Activated CD4-positive, alpha-beta T cell treated with anti-CD3 and anti-CD28 coated beads, Interleukin-2, amount 50 U/mL, for 24 hours (primary cell): ENCODE measurements at regions not wholly inside any gene's neighbourhood (a gene's known extent, or its start where the extent isn't known, plus 50 kb on each side); places are given as distances from the start of the nearest gene placed in this dataset.

Experiments
- DNase-seq, 2 donors: peaks; one replicate each; pipeline ENCODE4 v3.0.0-alpha.2; 2020; ENCODE audit warnings: low read depth in 1 of 2, low spot score in 1 of 2

DNA sequence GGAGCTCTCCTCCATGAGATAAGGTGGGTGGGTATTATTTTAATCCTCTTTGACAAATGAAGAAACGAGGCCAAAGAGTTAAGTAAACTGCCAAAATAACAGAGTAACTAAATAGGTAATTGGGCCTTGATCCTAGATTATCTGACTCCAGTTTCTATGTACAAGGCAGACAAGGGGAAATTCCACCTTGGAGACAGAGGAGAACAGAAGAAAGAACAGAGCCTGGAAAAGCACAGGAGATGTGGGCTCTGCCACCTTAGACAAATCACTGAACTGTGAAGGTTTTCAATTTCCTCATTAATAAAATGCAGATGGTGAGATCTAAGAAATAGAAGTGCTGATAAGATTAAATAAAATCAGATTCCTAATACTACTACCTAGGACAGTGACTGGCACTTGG, 310.2 kb upstream of the TLE3 start:
- DNase-seq, result no peak

DNA sequence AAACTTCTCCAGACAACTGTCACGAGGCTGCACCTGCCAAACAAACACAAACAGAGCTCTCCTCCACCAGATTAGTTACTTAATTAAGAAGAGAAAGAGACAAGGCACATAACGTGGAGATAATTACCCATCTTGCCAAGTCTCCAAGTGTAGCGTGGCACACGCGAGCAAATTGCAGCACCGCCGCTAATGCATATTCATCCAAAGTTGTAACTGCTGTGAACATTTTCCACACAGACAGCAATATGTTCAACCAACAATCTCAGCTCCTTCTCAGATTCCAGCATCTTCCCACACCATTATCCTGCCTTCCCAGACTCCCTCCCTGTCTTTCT, 309.6 kb upstream of the TLE3 start:
- DNase-seq, result no peak

DNA sequence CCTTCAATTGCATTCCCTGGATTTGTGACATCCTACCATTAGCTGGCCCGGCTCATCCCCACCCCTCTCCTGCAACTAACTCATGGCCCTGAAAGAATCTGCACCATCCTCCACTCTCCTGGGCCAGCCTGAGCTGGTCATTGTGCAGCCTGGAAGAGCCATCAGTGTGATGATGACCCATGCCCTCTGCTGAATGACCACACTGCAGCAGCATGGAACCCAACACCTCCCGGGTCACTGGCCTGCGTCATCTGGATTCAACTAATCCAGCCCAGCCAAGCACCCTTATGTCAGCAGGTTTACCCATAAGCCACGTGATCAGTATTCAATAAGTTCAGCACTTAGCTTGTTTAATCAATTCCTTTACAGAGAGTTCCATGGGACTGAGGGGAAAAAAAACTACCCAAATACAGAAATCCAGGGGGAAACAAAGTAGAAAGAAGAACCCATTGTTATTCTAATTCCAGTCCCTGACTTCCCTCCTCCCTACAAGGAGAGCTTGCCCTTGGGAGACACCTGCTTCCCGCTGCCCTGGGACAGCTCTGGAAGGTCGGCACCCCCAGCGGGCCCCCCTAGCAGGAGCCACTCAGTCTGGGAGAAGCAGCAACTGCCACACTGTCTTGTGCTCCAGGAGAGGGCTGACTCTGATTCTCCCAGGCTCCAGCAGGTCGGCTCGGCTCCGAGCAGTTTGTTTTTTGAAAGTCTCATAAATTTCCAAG, 309.1 kb upstream of the TLE3 start:
- no peak for DNase-seq

DNA sequence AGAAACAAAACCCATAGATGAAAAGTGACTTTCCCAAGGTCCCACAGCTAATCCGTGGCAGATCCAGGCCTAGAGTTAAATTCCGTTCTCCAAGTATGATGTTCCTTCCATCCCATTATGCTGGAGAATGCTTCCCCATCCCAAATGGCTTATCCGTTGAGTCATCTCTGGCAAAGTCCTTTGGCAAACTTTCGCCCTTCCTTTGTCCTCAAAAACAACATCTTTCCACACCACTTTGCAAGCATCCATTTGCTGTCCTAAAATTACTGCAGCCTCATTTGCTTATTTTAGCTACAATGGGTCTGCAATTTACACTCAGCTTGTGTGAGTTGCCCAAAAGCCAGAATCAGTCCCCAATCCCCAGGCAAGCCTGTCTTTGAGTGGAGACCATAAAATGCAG, 304.0 kb upstream of the TLE3 start:
- DNase-seq, result no peak

DNA sequence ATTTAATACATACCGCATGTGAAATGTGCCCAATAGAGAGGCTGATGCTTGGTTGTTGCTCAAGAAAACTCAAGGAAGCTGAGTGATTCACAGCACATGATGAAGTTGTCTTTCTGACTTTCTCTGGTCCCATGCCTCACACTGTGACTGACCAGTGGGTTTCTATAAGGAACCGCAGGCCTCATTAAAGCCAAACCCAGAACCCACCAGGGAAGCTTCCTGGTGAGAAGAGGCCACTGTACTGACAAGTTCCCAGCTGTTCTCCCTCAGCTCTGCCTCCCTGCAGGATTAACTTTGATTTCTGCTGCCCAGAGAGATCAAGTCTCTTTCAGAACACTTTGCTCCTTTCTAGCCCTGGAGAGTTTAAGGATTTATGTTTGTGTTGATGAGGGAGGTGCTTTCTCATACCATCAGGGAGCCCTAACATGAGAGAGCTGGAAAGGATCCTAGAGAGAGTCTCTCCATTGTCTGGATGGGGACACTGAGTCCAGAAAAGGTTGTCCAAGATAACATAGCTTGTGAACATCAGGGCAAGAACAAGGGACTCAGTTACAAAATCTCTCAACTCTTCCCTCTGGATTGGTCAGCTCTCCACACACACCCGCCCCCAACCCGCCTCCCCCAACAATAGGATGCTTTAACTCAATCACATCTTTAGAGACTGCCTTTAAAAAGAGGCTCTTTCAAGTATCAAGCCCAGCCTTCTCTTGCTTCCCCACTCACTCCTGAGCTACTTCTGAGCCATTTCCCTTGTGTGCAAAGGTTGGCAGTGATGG, 303.2 kb upstream of the TLE3 start:
- DNase-seq, result no peak

DNA sequence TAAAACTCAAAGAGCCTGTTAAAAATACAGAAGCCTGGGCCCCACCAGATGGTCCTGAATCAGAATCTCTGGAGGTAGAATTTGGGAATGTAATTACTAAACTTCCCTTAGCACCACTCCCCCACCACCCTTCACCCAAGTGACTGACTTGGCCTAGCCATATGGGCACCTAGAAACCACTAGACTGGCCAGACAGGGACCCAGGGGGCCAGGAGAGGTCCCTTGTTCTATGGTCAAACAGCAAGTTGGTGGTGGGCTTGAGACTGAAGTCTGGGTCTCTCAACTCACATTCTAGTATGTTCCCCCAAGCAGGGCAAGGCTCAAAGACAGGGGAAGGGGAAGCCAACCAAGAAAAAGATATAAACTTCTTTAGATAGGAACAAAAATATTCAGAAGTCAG, 301.5 kb upstream of the TLE3 start:
- DNase-seq, result no peak

DNA sequence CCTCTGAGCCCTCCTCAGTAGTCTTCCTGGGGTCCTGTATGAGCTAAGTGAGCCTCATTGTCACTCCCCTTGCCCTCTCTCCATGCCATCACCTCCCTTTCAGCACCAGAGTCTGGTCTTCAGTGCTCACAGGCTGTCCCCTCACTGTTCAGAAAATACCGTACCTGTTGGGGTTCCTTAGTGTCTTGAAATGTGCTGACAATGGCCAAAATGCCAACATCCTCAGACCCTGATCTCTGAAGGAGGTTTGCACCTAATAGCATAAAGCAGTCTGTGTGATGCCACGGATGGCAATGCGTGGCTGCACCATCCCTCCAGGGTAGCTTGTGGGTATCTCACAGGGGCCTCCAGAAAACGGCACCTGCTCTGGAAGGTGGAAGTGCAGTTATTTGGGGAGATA, 301.0 kb upstream of the TLE3 start:
- DNase-seq, result no peak

DNA sequence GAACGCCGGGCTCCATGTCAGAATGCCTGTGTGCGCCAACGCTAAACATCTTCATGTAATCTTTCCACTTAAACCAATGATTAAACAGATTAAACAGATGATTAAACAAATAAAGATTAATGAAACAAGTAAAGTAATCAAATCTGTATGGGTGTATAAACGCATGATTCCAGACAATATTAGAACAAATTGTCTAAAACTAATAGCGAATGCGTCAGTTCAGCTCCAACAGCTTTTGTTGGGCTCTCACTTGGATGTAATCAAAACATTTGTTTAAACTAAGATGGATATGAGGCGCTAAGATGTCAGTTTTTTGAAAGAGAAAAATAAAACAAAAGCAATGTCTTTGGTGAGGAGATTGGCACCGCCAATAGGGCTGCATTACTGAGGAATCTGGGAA, 299.1 kb upstream of the TLE3 start:
- no peak for DNase-seq

DNA sequence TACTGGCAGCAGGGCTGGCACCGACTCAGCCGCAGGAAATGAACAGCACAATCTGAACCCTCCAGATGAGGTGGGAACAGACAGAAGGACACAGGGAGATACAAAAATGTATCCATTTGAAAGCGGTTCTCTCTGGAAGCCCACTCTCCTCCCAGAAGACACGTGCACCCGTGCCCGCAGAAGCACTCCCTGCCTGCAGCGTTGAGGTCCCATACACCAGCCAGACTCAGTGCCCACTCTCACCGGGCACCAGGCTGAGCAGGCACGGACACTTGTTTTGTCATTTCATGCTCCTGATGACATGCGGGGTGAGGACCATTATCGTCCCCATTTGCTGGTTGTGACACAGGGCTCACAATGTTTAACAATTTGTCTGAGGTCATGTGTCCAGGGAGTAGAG, 297.4 kb upstream of the TLE3 start:
- no peak for DNase-seq

DNA sequence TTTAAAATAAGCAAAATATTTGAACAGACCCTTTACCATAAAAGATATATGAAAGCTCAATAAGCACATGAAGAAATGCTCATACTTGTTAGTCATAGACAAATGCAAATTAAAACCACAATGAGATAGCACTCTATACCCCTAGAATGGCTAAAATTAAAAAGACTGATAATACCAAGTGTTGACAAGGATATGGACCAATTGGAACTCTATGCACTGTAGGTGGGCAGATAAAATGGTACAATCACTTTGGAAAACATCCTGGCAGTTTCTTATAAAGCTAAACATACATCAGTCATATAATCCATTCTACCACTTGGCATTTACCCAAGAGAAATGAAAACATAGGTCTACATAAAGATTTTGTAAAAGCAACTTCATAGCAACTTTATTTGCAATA, 293.0 kb upstream of the TLE3 start:
- DNase-seq, result no peak

DNA sequence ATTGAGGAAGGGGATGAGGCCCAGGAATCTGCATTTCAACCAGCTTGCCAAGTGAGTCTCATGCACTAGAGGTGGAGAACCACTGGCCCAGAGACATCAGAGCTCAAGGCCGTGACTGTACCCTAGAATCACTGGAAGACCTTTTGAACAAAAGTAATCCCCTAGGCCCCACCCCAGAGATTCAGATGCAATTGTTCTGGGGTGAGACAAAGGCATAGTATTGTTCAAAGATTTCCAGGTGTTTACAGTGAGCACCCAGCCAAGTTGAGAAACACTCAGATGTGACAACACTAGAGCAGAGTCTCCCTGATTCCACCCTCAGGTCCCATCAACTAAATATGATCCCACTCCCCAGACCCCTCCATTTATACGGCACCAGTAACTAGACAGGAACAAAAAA, 290.3 kb upstream of the TLE3 start:
- DNase-seq, result no peak

DNA sequence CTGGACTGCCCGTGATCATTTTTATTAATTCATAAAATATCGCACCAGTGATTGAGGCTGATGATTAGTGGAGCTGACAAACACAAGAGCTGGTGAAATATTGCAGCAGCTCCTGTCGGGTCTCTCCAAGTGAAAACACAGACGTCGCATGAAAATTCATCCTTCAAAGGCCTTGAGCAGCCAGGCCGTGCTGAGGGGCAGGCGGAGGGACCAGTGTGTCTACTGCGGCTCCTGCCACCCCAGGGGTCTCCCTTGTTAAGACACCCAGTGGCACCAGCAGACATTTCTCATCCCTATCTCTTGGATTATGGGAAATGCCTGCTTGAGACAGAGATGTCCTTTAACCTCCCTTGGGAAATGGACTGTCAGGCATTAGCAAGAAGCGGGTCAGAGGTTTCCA, 289.4 kb upstream of the TLE3 start:
- DNase-seq, result no peak

DNA sequence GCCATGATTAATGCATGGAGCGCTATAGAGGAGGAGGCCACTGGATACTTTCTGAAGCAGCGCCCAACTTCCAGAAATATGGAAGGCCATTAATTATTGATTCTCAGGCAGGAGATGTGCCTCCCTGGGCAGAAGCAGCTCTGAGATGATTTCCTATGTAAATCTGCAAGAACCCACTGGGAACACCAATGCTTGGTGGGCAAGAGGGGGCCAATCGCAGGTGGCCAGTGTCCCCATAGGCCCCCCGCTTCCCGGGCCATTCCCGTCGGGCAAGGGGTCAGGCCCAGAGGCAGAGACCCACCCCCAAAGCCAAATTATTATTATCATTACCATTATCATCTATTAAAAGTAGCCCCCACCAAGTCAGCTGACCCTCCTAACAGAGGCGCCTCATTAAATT, 288.0 kb upstream of the TLE3 start:
- no peak for DNase-seq

DNA sequence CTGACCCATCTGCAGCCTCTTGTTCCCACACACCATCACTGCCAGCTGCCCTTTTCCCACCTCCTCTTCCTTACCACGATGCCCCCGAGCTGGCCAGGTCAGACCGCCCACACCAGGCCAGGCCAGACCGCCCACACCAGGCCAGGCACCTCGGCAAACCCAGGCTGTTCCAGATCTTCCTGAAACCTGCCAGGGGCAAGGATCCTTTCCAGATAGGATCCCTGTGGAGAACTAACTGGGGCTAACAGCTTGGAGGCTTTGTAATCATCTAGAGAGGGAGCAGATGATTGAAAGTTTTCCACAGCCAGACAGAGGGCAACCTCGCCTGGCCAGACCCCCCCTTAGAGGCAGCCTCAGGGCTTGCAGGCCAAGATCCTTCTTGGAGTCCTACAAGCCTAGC, 287.3 kb upstream of the TLE3 start:
- DNase-seq, result no peak

DNA sequence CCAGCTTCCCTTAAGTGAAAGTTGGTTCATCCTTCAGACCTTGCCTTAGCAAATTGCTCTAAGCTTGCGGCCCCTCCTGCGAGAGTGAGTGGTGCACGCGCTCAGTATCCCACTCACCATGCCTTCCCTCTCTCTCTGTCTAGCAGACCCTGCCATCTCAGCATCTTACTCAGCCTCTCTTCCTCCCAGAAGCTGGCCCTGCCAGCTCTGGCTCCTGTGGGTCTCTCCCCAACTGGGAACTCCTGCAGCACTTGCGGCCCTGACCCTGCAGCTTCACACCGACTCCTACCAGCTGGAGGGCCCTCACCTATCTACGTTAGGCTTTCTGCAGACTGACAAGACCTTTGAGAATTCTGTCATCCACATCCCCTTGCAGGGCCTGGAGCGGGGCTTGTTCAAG, 286.1 kb upstream of the TLE3 start:
- DNase-seq, result no peak

DNA sequence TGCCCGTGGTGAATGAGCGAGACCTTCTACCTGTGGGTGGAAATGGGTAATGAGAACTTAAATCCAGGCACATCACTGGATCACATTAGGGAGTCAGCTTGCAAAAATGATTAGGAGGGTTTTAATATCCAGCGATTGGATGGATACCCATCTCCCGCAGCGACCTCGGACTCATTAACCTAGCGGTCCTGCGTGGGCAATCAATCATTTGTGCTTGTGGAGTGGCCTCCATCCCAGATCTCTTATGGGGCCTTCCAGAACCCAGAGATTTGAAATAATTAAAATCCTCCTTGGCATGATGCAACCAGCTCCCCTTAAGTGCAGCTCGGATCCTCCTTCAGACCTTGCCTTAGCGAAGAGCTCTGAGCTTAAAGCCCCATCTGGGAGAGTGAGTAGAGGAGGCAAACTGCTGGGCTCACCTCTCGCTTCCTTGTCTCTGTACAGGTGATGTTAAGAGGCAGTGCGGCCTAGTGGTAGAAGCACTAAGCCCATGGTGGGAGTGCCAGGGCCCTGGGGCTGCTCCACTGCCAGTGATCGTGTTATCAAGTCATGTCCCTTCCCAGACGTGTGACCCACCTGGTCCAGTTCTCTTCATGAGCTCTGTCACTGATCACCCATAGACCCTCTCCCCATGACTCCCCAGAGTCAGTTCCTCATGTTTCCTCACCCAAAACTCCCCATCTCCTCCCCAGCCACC, 285.2 kb upstream of the TLE3 start:
- no peak for DNase-seq

DNA sequence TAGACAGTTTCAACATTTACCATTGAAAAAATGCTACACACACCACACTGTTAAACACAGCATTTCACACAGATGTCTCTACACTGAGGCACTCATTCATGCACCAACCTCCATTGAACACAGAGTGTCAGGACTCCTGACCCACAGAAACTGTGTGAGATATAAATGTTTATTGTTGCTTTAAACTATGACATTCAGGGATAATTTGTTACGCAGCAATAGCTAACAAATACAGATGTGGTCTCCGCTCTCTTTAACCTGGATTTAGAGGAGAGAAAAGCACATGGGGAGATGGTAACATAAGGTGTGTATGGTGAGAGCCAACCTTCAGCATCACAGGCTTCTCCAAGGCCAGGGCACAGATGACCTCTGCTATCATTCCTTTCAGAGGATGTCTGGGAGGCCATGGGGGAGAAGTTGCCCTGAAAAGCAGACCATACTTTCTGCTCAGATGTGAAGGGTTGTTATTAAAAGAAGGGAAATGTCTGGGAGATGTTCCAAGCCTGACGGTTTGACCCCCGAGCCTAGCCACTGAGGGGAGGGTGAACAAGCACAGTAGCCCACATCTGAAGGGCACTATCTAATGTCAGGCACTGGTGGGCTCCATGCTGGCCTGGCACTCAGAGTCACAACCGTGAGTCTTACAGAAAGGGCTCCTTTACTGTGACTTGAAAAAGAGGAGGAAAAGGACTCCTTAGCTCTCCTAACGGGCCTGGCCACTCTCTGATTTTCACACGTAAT, 284.5 kb upstream of the TLE3 start:
- no peak for DNase-seq

DNA sequence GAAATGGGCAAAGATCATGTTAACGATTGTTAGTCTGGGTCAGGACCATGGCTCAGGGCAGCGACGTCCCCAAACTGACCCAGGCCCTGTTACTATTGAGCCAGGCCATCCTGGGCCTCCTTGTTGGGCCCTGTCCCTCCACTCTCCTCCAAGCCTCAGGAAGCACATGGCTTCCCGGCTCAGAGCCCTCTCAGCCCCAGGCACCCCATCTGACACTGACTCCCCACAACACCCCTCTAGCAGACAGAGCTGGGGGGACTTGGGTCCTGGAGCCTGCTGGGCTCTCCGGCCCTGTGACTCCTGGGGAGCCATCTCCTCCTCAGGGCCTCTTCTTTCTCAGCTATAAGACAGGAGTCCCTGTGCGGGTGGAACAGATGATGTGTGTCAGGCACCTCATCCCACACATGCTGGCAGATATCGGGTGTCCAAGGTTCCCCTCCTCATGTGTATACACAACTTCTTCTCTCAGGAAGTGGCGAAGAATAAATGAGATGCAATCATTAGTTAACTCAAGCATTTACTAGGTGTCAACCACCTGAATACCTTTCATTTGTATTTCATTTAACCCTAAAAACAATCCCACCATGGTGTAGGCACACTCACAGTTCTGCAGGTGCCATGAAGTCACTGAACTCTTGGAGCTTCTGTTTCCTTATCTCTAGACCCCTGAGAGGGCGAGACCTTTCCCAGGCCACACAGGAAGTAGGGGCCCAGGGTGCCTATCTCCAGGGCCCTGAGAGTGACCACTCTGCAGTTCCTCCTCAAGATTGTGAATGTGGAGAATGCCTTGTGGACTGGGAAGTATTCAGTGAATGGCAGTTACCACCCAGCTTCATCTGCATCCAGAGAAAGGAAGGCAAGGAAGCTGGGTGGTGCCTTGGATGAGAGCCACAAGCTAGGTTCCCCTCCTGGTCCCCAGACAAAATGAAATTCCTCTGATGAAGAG, 282.5 kb upstream of the TLE3 start:
- DNase-seq, result no peak

DNA sequence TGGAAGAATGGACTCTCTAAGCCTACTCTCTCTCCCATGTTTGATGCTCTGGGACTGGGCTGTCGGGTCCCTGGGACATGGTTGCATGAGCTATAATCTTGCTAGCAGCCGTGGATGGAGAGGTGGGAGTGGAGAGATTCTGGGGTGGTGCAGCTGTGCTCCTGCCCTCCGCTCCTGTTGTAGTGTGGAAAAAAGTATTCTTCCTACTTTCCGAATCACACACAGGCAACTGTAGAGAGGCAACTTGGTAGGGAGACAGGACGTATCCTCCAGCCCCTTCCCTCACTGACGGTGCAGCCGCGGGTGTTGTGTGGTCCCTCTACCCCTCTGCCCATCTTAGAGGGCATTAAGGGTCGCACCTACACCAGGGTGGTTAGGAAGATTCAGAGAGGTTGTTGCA, 281.4 kb upstream of the TLE3 start:
- DNase-seq, result no peak

DNA sequence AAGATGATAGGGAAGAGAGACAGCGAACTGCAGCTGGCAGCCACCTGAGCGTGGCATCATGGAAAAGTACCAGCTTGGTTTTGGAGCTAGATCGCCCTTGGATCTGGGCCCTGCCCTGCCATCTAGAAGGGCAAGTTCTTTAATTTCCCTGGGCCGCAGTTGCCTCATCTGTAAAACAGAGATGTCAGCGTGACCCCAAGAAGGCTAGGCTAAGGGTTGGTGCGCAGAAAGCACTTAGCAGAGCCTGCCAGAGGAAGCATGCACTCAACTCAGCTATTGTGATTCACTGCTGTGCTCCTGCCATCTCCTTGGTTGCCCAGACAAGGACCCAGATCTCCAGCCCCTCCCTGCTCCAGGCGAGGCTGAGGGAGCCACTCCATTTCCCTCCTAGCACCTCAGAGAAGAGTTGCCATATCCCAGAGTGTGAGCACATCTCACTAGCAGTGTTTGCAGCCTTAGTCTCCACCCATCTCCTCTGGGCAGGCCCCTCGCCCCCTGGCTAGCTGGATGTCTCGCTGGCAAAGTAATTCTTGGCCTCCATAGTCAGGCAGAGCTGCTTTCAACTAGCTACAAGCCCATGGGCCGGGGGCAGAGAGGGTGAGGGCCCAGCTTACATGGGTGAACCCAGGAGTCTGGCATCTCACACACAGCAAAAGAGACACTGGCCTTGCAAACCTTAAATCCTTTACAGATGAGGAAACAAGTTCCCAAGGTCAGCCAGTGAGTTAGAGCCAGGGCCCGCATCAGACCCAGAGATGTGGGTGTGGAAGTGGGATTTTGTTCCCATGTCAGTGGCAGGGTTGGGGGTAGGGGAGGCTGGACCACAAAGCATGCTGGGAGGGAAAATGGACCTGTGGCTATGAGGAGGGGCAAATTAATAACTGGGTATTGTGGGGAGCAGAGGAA, 280.7 kb upstream of the TLE3 start:
- no peak for DNase-seq
